PC-3 (cell line): ENCODE measurements at regions not wholly inside any gene's neighbourhood (a gene's known extent, or its start where the extent isn't known, plus 50 kb on each side); places are given as distances from the start of the nearest gene placed in this dataset.
"Not testable (repeated sequence)": the region's sequence is repeated elsewhere in the genome, so short reads cannot be mapped to it uniquely, and the experiment has no call there.

Source experiments
- ATAC-seq: fragments of 200-7000 bp; cut with Tn5 transposase; 2 replicates; pipeline ENCODE4 v1.9.1; 2020; ENCODE audit warnings: mild to moderate bottlenecking, moderate library complexity
- BruUV-seq: library from RNA; stranded (reverse); fragments of 400-500 nt; replicated peaks from 2 replicates; lab custom pipeline; 2021; lab: Mats Ljungman, UMichigan
- CTCF ChIA-PET: fragments of 300-600 bp; sonication (Branson Sonifier 250); formaldehyde crosslinking; loops from one replicate; lab custom pipeline; 2022; ENCODE audit warnings: antibody characterized with exemption; lab: Charles Lee
- POLR2A ChIA-PET: fragments of 300-600 bp; sonication (Branson Sonifier 250); formaldehyde crosslinking; loops from one replicate; lab custom pipeline; 2022; ENCODE audit warnings: antibody characterized with exemption; ENCODE audit not compliant: unreplicated experiment; lab: Charles Lee
- DNase-seq: peaks from one replicate; pipeline ENCODE4 v3.0.0-alpha.2; 2015
- H2AFZ ChIP-seq: fragments of 300-600 bp; sonication (generic); 2 replicates; pipeline ENCODE4 v1.6.0; 2016; ENCODE audit warnings: antibody characterized with exemption, low read length
- H3F3A ChIP-seq: fragments of 300-600 bp; sonication (generic); one replicate; pipeline ENCODE4 v1.6.0; 2017; ENCODE audit warnings: antibody characterized with exemption, low read length, control low read depth, mild to moderate bottlenecking; ENCODE audit not compliant: unreplicated experiment
- H3K27ac ChIP-seq: fragments of 300-600 bp; sonication (generic); 2 replicates; pipeline ENCODE4 v1.5.1; 2016; ENCODE audit warnings: mild to moderate bottlenecking, low read length
- H3K27me3 ChIP-seq: fragments of 300-600 bp; sonication (generic); 2 replicates; pipeline ENCODE4 v1.6.1; 2016; ENCODE audit warnings: low read length, mixed read lengths
- H3K36me3 ChIP-seq: fragments of 300-600 bp; sonication (generic); 2 replicates; pipeline ENCODE4 v1.6.1; 2016; ENCODE audit warnings: low read depth, mixed run types, low read length, mixed read lengths
- H3K4me1 ChIP-seq: fragments of 300-600 bp; sonication (generic); 2 replicates; pipeline ENCODE4 v1.5.1; 2016; ENCODE audit warnings: low read length; ENCODE audit not compliant: insufficient read depth
- H3K4me2 ChIP-seq: fragments of 300-600 bp; sonication (generic); 2 replicates; pipeline ENCODE4 v1.6.0; 2016; ENCODE audit warnings: low read length
- H3K4me3 ChIP-seq: fragments of 300-600 bp; sonication (generic); 2 replicates; pipeline ENCODE4 v1.5.1; 2016; ENCODE audit warnings: mild to moderate bottlenecking, low read length, mixed read lengths
- H3K79me2 ChIP-seq: fragments of 300-600 bp; sonication (generic); 2 replicates; pipeline ENCODE4 v1.6.1; 2017; ENCODE audit warnings: low read length, mixed read lengths
- H3K9ac ChIP-seq: fragments of 300-600 bp; sonication (generic); 2 replicates; pipeline ENCODE4 v1.6.0; 2016; ENCODE audit warnings: mild to moderate bottlenecking, low read length
- H3K9me2 ChIP-seq: fragments of 300-600 bp; sonication (generic); replicated peaks from 2 replicates; pipeline ENCODE4 v1.6.1; 2016; ENCODE audit warnings: mixed run types, low read length, mixed read lengths
- H3K9me3 ChIP-seq: fragments of 300-600 bp; sonication (generic); 2 replicates; pipeline ENCODE4 v1.6.1; 2016; ENCODE audit warnings: low read length, mixed read lengths
- H4K20me1 ChIP-seq: fragments of 300-600 bp; sonication (generic); 2 replicates; pipeline ENCODE4 v1.6.1; 2016; ENCODE audit warnings: low read length, mixed read lengths
- EZH2 ChIP-seq: fragments of 300-600 bp; sonication (generic); IDR thresholded peaks from one replicate; pipeline ENCODE4 v1.6.1; 2017; ENCODE audit warnings: antibody characterized with exemption, mild to moderate bottlenecking, low read length; ENCODE audit not compliant: unreplicated experiment
- EZH2phosphoT487 ChIP-seq: fragments of 300-600 bp; sonication (generic); IDR thresholded peaks from 2 replicates; pipeline ENCODE4 v1.6.1; 2018; ENCODE audit warnings: mild to moderate bottlenecking, antibody characterized with exemption, low read length, borderline replicate concordance
- intact Hi-C: fragments of 100-400 bp; cut with micrococcal nuclease; formaldehyde crosslinking; loops from 2 replicates; pipeline ENCODE4 v1.9.0; 2023
- TF ChIP-seq, protein P1 (sequence below): fragments of 300-600 bp; sonication (generic); conservative IDR thresholded peaks from 2 replicates; pipeline ENCODE4 v1.5.1; 2017; ENCODE audit warnings: antibody characterized with exemption, low read depth, mild to moderate bottlenecking, low read length

DNA sequence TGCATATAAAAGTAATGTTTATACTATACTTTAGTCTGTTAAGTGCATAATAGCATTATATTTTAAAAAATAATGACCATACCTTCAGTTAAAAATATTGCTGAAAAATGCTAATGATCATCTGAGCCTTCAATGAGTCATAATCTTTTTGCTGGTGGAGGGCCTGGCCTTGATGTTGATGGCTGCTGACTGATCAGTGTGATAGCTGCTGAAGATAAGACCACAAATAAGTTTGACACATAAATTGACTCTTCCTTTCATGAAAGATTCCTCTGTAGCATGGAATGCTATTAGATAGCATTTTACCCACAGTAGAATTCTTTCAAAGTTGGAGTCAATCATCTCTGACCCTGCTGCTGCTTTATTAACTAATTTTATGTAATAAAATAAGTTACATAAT, 128.4 kb upstream of the CCDC85A start:
- DNase-seq = no peak
- Histone ChIP-seq H3K27me3 (peaks cover 20% of the 10 kb centered on the region), H3K36me3 (no peaks in the 10 kb centered on the region), H3K79me2 (no peaks in the 10 kb centered on the region), H4K20me1 (no peaks in the 10 kb centered on the region), H3K9ac (no peak overlapping the region), H3F3A (no peaks in the 10 kb centered on the region), H3K27ac (no peak overlapping the region), H3K9me2 (no peaks in the 10 kb centered on the region), H3K4me1 (no peaks in the 10 kb centered on the region), H2AFZ (no peak overlapping the region), H3K4me2 (no peak overlapping the region), H3K4me3 (no peak overlapping the region), H3K9me3 (no peaks in the 10 kb centered on the region)
- BruUV-seq = no TSS peak
- intact Hi-C loops = no loop called here
- ATAC-seq = no peak
- ChIA-PET CTCF (no interaction called here), POLR2A (no interaction called here)
- TF ChIP-seq, protein P1, sequence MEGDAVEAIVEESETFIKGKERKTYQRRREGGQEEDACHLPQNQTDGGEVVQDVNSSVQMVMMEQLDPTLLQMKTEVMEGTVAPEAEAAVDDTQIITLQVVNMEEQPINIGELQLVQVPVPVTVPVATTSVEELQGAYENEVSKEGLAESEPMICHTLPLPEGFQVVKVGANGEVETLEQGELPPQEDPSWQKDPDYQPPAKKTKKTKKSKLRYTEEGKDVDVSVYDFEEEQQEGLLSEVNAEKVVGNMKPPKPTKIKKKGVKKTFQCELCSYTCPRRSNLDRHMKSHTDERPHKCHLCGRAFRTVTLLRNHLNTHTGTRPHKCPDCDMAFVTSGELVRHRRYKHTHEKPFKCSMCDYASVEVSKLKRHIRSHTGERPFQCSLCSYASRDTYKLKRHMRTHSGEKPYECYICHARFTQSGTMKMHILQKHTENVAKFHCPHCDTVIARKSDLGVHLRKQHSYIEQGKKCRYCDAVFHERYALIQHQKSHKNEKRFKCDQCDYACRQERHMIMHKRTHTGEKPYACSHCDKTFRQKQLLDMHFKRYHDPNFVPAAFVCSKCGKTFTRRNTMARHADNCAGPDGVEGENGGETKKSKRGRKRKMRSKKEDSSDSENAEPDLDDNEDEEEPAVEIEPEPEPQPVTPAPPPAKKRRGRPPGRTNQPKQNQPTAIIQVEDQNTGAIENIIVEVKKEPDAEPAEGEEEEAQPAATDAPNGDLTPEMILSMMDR = no peak
- no peak for TF ChIP-seq EZH2
- no peak for TF ChIP-seq EZH2phosphoT487

DNA sequence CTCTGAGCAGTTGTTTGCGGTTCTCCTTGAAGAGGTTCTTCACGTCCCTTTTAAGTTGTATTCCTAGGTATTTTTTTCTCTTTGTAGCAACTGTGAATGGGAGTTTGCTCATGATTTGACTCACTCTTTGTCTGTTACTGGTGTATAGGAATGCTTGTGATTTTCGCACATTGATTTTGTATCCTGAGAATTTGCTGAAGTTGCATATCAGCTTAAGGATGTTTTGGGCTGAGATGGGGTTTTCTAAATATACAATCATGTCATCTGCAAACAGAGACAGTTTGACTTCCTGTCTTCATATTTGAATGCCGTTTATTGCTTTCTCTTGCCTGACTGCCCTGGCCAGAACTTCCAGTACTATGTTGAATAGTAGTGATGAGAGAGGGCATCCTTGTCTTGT, 122.5 kb upstream of the CCDC85A start:
- H3K79me2 ChIP-seq, H3K36me3 ChIP-seq, DNase-seq, CTCF ChIA-PET, H3K9me2 ChIP-seq, BruUV-seq, H2AFZ ChIP-seq, POLR2A ChIA-PET, H3K4me3 ChIP-seq, H3K4me2 ChIP-seq, H3K9me3 ChIP-seq, H3K27ac ChIP-seq, ATAC-seq, H3F3A ChIP-seq, H3K4me1 ChIP-seq, intact Hi-C loops, H4K20me1 ChIP-seq, H3K9ac ChIP-seq: not testable (repeated sequence)
- H3K27me3 ChIP-seq = peaks cover 28% of the 10 kb centered on the region

DNA sequence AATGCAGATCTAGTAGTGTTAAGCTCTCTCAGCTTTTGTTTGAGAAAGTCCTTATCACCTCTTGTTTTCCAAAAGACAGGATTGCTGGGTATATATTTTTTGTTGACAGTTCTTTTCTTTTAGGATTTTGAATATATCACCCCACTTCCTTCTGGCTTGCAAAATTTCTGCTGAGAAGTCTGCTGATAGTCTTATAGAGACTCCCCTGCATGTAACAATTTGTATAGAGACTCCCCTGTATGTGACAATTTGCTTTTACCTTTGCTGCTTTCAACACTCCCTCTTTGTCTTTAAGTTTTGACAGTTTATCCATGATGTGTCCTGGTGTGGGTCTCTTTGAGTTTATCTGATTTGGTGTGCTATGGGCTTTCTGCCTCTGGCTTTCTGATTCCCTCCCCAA, 115.0 kb upstream of the CCDC85A start:
- no peaks in the 10 kb centered on the region for H3K36me3 ChIP-seq
- H3K4me3 ChIP-seq = no peak overlapping the region
- TF ChIP-seq EZH2phosphoT487 (no peak), EZH2 (no peak)
- TF ChIP-seq, protein P1 = no peak
- H3K9ac ChIP-seq = no peak overlapping the region
- H3K4me2 ChIP-seq = no peak overlapping the region
- no peaks in the 10 kb centered on the region for H3K9me2 ChIP-seq
- no peaks in the 10 kb centered on the region for H3F3A ChIP-seq
- H3K27ac ChIP-seq = no peak overlapping the region
- intact Hi-C loops = no loop called here
- ATAC-seq (no peak), DNase-seq (no peak)
- BruUV-seq = no TSS peak
- peaks cover 6% of the 10 kb centered on the region; the same call in 1 of the 2 replicates for H3K9me3 ChIP-seq
- POLR2A ChIA-PET = no interaction called here
- no peaks in the 10 kb centered on the region for H3K79me2 ChIP-seq
- H3K4me1 ChIP-seq = no peaks in the 10 kb centered on the region
- no peak overlapping the region for H2AFZ ChIP-seq
- CTCF ChIA-PET = no interaction called here
- peaks cover 42% of the 10 kb centered on the region for H3K27me3 ChIP-seq
- no peaks in the 10 kb centered on the region for H4K20me1 ChIP-seq
